Memory B cell (primary cell): ENCODE measurements at regions not wholly inside any gene's neighbourhood (a gene's known extent, or its start where the extent isn't known, plus 50 kb on each side); places are given as distances from the start of the nearest gene placed in this dataset.

ENCODE experiments used
- ATAC-seq: fragments of 150-1000 bp; cut with Tn5 transposase; 2 replicates; pipeline ENCODE4 v1.10.0; 2021; ENCODE audit warnings: low read depth, mild to moderate bottlenecking, moderate library complexity
- DNase-seq, 2 donors: peaks; one replicate each; pipeline ENCODE4 v3.0.0; 2022; ENCODE audit warnings: low spot score in 2 of 2
- H3K27ac Mint-ChIP-seq: one replicate; pipeline ENCODE4 v1.8.0; 2022; ENCODE audit warnings: mild to moderate bottlenecking, moderate library complexity, mixed read lengths
- H3K27me3 Mint-ChIP-seq: one replicate; pipeline ENCODE4 v1.8.0; 2022; ENCODE audit warnings: mixed read lengths
- H3K36me3 Mint-ChIP-seq: one replicate; pipeline ENCODE4 v1.8.0; 2022; ENCODE audit warnings: mild to moderate bottlenecking, mixed read lengths
- H3K4me1 Mint-ChIP-seq: one replicate; pipeline ENCODE4 v1.8.0; 2022; ENCODE audit warnings: mixed read lengths
- H3K4me3 Mint-ChIP-seq: one replicate; pipeline ENCODE4 v1.8.0; 2022; ENCODE audit warnings: mild to moderate bottlenecking, moderate library complexity, mixed read lengths
- H3K9me3 Mint-ChIP-seq: one replicate; pipeline ENCODE4 v1.8.0; 2022; ENCODE audit warnings: mixed read lengths

DNA sequence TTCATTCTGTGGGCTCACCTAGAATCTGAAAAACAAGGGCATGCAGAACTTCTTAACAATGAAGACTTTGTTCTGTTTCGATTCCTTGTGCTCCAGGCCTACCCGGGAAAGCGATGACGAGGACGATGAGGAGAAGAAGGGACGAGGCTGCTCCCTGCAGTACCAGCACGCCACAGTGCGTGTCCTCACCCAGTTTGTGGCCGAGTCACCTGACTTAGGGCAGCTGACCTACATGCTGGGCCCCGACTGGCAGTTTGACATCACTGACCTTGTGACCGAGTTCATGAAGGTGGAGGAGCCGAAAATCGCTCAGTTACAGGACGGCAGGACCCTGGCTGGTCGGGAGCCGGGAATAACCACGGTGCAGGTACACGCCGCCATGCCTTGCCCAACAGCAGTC, 585.4 kb downstream of the AACS start:
- no peak overlapping the region for H3K4me3 Mint-ChIP-seq
- H3K36me3 Mint-ChIP-seq = no peaks in the 10 kb centered on the region
- peaks cover 3% of the 10 kb centered on the region for H3K9me3 Mint-ChIP-seq
- no peak for DNase-seq
- ATAC-seq = no peak
- H3K27ac Mint-ChIP-seq = no peak overlapping the region
- peaks cover 2% of the 10 kb centered on the region for H3K4me1 Mint-ChIP-seq
- H3K27me3 Mint-ChIP-seq = peaks cover 3% of the 10 kb centered on the region

DNA sequence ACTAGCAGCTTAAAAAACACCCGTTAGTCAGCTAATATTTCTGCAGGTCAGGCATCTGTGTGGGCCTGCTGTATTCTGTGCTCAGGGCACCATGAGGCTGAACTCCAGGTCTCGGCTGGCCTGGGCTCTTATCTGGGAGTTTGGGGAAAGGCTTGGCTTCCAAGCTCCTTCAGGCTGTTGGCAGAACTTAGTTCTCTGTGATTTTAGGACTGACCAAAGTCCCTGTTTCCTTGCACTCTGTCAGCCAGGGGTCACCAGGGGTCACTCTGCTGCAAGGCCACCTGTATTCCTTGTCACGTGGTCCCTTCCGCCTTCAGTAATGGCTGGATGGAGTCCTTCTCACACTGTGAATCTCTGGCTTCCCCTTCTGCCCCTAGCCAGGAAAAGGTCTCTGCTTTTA, 586.4 kb downstream of the AACS start:
- Mint-ChIP-seq H3K27me3 (peaks cover 3% of the 10 kb centered on the region), H3K36me3 (no peaks in the 10 kb centered on the region), H3K4me1 (peaks cover 2% of the 10 kb centered on the region), H3K9me3 (peaks cover 3% of the 10 kb centered on the region), H3K27ac (no peak overlapping the region), H3K4me3 (no peak overlapping the region)
- DNase-seq (no peak), ATAC-seq (no peak)

DNA sequence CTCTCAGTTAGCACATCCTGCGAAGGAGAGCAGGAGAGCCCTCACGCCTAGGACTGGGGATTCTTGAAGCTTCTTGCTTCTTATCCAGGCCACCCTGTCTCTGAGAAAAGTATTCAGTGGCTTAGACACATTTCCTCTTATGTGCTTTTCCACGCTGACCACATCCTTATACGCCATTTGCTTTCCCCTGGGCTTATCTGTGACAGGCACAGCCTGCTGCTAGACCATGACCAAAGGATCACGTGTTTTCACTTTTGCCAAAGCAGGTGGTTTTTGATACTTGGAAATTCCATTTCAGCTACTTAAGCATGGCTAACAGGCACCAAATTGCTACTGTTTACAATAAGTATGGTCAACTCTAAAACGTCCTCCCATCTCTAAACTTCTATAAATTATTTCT, 587.4 kb downstream of the AACS start:
- H3K4me3 Mint-ChIP-seq = no peak overlapping the region
- no peak overlapping the region for H3K27ac Mint-ChIP-seq
- H3K4me1 Mint-ChIP-seq = peaks cover 2% of the 10 kb centered on the region
- ATAC-seq = no peak
- DNase-seq = no peak
- H3K36me3 Mint-ChIP-seq = no peaks in the 10 kb centered on the region
- peaks cover 1% of the 10 kb centered on the region for H3K9me3 Mint-ChIP-seq
- peaks cover 3% of the 10 kb centered on the region for H3K27me3 Mint-ChIP-seq

DNA sequence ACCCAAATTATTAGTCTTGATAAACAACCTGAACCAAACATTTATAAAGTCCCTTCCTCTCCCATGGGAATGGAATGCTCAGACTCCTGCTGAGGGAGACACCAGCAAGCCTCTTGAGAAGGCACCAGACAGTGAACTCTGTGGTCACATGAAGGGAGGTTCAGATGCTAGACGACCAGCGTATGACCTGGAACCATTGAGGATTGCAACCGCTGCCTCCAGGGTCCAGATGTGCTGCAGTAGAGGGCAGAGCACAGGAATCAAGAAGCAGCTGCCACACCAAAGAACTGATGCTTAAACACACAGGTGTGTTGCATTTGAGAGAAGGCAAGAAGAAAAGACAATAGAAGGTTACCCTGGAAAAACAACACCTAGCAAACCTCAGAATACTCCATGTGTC, 592.4 kb downstream of the AACS start:
- H3K36me3 Mint-ChIP-seq = no peaks in the 10 kb centered on the region
- DNase-seq = no peak

DNA sequence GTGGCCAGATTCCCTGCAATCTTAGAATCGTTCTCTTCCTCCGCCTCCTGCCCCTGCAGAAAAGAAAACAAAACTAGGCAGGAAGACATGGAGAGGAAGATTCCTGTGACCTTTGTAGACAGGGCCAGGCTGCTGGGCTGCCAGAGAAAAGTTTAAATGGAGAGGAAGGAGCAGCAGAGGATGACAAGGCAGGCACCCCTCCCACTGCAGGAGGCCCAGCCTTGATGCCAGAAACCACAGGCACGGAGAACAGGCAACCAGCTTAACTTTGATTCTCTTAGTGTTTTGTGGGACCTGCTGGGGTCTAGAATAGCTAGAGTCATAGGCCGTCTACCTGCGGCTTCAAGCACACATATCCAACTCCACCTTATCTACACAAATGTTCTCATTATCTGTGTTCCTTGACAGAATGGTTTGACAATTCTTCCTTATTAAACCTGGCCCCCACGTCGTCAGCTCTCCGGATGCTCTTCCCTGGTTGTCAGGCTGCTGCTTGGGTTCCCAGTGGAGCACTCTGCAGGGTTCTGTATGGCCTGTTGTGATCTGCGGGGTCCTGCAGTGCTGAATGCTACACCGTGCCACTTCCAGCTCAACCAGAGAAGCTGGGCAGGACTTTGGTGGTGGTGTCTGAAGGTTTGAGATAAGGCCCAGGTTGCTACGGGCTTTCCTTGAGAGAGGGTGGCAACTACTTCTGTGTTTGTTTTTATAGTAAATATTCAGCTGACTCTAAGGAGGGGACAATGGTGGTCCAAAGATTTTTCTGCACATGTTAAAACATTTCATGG, 609.5 kb downstream of the AACS start:
- ATAC-seq = no peak
- H3K9me3 Mint-ChIP-seq = no peaks in the 10 kb centered on the region
- no peak for DNase-seq
- no peak overlapping the region for H3K27ac Mint-ChIP-seq
- H3K4me3 Mint-ChIP-seq = no peak overlapping the region
- H3K27me3 Mint-ChIP-seq = peaks cover 2% of the 10 kb centered on the region
- H3K36me3 Mint-ChIP-seq = no peaks in the 10 kb centered on the region
- no peaks in the 10 kb centered on the region for H3K4me1 Mint-ChIP-seq

More for the DNA sequence above, 592.4 kb downstream of the AACS start:
- Mint-ChIP-seq H3K27ac (no peak overlapping the region), H3K27me3 (peaks cover 3% of the 10 kb centered on the region), H3K9me3 (peaks cover 1% of the 10 kb centered on the region), H3K4me3 (no peak overlapping the region), H3K4me1 (peaks cover 2% of the 10 kb centered on the region)
- ATAC-seq = no peak

DNA sequence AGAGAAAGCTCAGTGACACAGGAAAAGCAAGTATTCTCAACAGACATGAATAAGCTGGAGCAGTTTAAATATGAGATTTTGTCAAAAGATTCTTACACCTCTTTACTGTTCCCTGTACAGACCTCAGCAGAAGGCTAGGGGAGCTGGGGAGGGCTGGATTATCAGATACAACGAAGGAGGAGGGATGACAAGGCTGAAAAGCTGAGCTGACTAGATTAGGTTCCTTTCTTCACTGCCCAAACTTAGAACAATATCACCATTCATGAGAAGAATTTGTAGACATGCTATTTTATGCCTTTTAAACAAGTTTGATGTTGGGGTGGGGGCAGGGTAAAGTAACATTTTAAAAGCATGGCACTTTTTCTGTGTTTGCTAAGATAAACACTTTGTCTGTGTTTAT, 611.1 kb downstream of the AACS start:
- no peaks in the 10 kb centered on the region for H3K27me3 Mint-ChIP-seq
- no peak overlapping the region for H3K4me3 Mint-ChIP-seq
- H3K4me1 Mint-ChIP-seq = no peaks in the 10 kb centered on the region
- no peak overlapping the region for H3K27ac Mint-ChIP-seq
- no peak for ATAC-seq
- H3K9me3 Mint-ChIP-seq = peaks cover 2% of the 10 kb centered on the region
- no peak for DNase-seq
- H3K36me3 Mint-ChIP-seq = no peaks in the 10 kb centered on the region

GRCh38 chr12:125677829-125678228, 612.6 kb downstream of the AACS start:
- no peak overlapping the region for H3K4me3 Mint-ChIP-seq
- peaks cover 2% of the 10 kb centered on the region for H3K9me3 Mint-ChIP-seq
- no peak for DNase-seq

GRCh38 chr12:125678589-125678993, 613.4 kb downstream of the AACS start:
- ATAC-seq (no peak), DNase-seq (no peak)
- Mint-ChIP-seq H3K4me1 (no peaks in the 10 kb centered on the region), H3K27ac (no peak overlapping the region), H3K9me3 (peaks cover 2% of the 10 kb centered on the region), H3K36me3 (no peaks in the 10 kb centered on the region), H3K27me3 (no peaks in the 10 kb centered on the region), H3K4me3 (no peak overlapping the region)

More at GRCh38 chr12:125677829-125678228, 612.6 kb downstream of the AACS start:
- no peaks in the 10 kb centered on the region for H3K4me1 Mint-ChIP-seq
- H3K27ac Mint-ChIP-seq = no peak overlapping the region
- ATAC-seq = no peak
- H3K36me3 Mint-ChIP-seq = no peaks in the 10 kb centered on the region
- H3K27me3 Mint-ChIP-seq = no peaks in the 10 kb centered on the region

- peaks cover 8% of the 10 kb centered on the region for H3K27me3 Mint-ChIP-seq
- DNase-seq = no peak
- H3K4me1 Mint-ChIP-seq = no peaks in the 10 kb centered on the region
- H3K27ac Mint-ChIP-seq = no peak overlapping the region
- no peak for ATAC-seq
- no peak overlapping the region for H3K4me3 Mint-ChIP-seq
- H3K36me3 Mint-ChIP-seq = no peaks in the 10 kb centered on the region
- H3K9me3 Mint-ChIP-seq = peaks cover 2% of the 10 kb centered on the region
Measured at GRCh38 chr12:125683748-125684381, 618.6 kb downstream of the AACS start.

DNA sequence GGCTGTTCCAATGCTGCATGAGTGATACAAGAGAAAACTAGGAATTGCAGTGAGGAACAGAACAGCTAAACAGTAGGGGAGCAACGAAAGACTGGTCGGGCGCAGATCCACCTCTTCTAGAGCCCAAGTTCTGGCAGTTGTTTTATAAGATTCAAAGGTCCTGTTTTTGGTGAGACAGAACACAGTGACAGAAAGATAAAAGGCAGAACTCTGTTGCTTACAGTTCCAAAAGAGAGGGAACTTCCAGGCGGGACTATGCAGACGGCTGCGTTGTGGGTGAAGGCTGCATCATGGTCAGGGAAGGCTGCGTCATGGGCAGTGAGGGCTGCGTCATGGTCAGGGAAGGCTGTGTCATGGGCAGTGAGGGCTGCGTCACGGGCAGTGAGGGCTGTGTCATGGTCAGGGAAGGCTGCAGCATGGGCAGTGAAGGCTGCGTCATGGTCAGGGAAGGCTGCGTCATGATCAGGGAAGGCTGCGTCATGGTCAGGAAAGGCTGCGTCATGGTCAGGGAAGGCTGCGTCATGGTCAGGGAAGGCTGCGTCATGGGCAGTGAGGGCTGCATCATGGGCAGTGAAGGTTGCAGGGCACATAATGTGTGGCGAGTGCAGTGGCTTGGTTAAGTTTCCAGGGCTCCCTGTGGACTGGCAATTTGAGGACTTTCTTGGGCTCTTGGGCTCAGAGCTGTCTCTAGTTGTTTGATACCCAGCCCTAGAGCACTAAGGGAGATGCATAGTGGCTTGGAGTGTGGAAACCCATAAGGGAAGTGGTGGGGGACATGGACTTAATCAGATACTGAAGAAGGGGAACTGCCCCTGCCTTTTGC, 619.9 kb downstream of the AACS start:
- H3K9me3 Mint-ChIP-seq = peaks cover 2% of the 10 kb centered on the region
- no peaks in the 10 kb centered on the region for H3K4me1 Mint-ChIP-seq
- no peaks in the 10 kb centered on the region for H3K36me3 Mint-ChIP-seq
- no peak overlapping the region for H3K27ac Mint-ChIP-seq
- H3K27me3 Mint-ChIP-seq = peaks cover 8% of the 10 kb centered on the region
- ATAC-seq (no peak), DNase-seq (no peak)
- no peak overlapping the region for H3K4me3 Mint-ChIP-seq

GRCh38 chr12:125685915-125686314, 620.7 kb downstream of the AACS start:
- no peak overlapping the region for H3K27ac Mint-ChIP-seq
- DNase-seq = no peak
- H3K36me3 Mint-ChIP-seq = no peaks in the 10 kb centered on the region
- no peak overlapping the region for H3K4me3 Mint-ChIP-seq
- H3K9me3 Mint-ChIP-seq = no peaks in the 10 kb centered on the region
- peaks cover 8% of the 10 kb centered on the region for H3K27me3 Mint-ChIP-seq
- ATAC-seq = no peak
- no peaks in the 10 kb centered on the region for H3K4me1 Mint-ChIP-seq

- Mint-ChIP-seq H3K36me3 (no peaks in the 10 kb centered on the region), H3K27ac (no peak overlapping the region), H3K27me3 (peaks cover 8% of the 10 kb centered on the region), H3K4me1 (no peaks in the 10 kb centered on the region), H3K9me3 (no peaks in the 10 kb centered on the region), H3K4me3 (no peak overlapping the region)
- no peak for ATAC-seq
- DNase-seq = no peak
Measured at GRCh38 chr12:125687403-125687802, 622.2 kb downstream of the AACS start.

GRCh38 chr12:125687820-125688219, 622.6 kb downstream of the AACS start:
- Mint-ChIP-seq H3K4me3 (no peak overlapping the region), H3K9me3 (no peaks in the 10 kb centered on the region), H3K27me3 (peaks cover 8% of the 10 kb centered on the region), H3K36me3 (no peaks in the 10 kb centered on the region), H3K4me1 (no peaks in the 10 kb centered on the region), H3K27ac (no peak overlapping the region)
- no peak for ATAC-seq
- no peak for DNase-seq

DNA sequence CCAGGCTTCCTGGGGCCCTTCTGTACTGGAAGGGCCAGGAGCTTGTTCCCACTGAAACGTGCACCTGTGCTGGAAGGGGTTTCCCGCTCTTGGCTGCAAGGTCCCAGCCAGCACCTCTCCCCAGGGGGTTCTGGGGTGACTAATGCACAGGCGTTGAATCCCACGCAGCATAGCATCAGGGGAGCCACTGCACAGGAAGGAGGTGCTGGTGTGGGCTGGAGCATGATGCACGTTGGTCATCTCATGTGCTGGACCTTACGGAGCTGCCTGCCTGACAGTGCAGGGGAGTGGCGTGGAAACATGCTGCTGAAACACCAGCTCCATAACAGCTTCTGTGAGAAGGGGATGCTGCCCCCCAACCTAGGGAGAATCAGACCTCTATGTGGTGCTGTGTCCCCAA, 623.0 kb downstream of the AACS start:
- DNase-seq (no peak), ATAC-seq (no peak)
- Mint-ChIP-seq H3K27me3 (peaks cover 8% of the 10 kb centered on the region), H3K9me3 (no peaks in the 10 kb centered on the region), H3K4me3 (no peak overlapping the region), H3K27ac (no peak overlapping the region), H3K4me1 (no peaks in the 10 kb centered on the region), H3K36me3 (no peaks in the 10 kb centered on the region)
